Endothelial cell of umbilical vein (primary cell): ENCODE measurements at regions not wholly inside any gene's neighbourhood (a gene's known extent, or its start where the extent isn't known, plus 50 kb on each side); places are given as distances from the start of the nearest gene placed in this dataset.

Source experiments
- BruUV-seq: library from RNA; stranded (reverse); fragments of 400-500 nt; replicated peaks from 2 replicates; lab custom pipeline; 2021; lab: Mats Ljungman, UMichigan
- CTCF ChIA-PET: fragments of 300-600, 350-600 bp; sonication (Branson Sonifier 250); formaldehyde crosslinking; loops from one replicate; lab custom pipeline; 2021; ENCODE audit warnings: antibody characterized with exemption, inconsistent platforms; lab: Charles Lee
- POLR2A ChIA-PET: fragments of 300-600, 350-600 bp; sonication (Branson Sonifier 250); formaldehyde crosslinking; loops from one replicate; lab custom pipeline; 2021; ENCODE audit warnings: antibody characterized with exemption, inconsistent platforms; lab: Charles Lee
- DNase-seq: peaks from one replicate; pipeline ENCODE4 v3.0.0-alpha.2; 2011; ENCODE audit warnings: low read depth, low spot score
- FAIRE-seq: peaks from 2 replicates; lab custom pipeline; 2011; peaks lifted over from hg19 to GRCh38; lab: Jason Lieb, UNC
- H2AFZ ChIP-seq: 2 replicates; pipeline ENCODE4 v1.6.0; 2012; ENCODE audit warnings: low read depth, low read length, control low read depth, inconsistent platforms
- H3K27ac ChIP-seq: 2 replicates; pipeline ENCODE4 v1.5.1; 2011; ENCODE audit warnings: low read depth, mild to moderate bottlenecking, control low read depth, low read length, moderate library complexity; ENCODE audit not compliant: insufficient read depth
- H3K27me3 ChIP-seq, 2 experiments: 2 replicates each; pipeline versions ENCODE4 v1.6.0 to v1.6.1; 2011; ENCODE audit warnings: low read length in 2 of 2, mixed read lengths in 1 of 2; ENCODE audit not compliant: control insufficient read depth in 2 of 2, insufficient read depth in 2 of 2
- H3K36me3 ChIP-seq, 2 experiments: 2 replicates in 1 of 2; 3 replicates in 1 of 2; pipeline ENCODE4 v1.5.1; 2011; ENCODE audit warnings: low read length in 2 of 2, mild to moderate bottlenecking in 1 of 2, moderate library complexity in 1 of 2; ENCODE audit not compliant: control insufficient read depth in 2 of 2, insufficient read depth in 2 of 2; ENCODE audit errors: extremely low read depth in 1 of 2
- H3K4me1 ChIP-seq: 3 replicates; pipeline ENCODE4 v1.5.1; 2011; ENCODE audit warnings: mild to moderate bottlenecking, low read length; ENCODE audit not compliant: control insufficient read depth, insufficient read depth; ENCODE audit errors: extremely low read depth
- H3K4me2 ChIP-seq: 2 replicates; pipeline ENCODE4 v1.6.1; 2011; ENCODE audit warnings: low read length, control low read depth, mixed read lengths; ENCODE audit not compliant: insufficient read depth
- H3K4me3 ChIP-seq, 3 experiments: fragments of 200-600 bp in 1 of 3; sonication (generic), shearing (Covaris generic) in 1 of 3; replicated peaks in 1 of 3; 2 replicates each; pipeline ENCODE4 v1.5.1; 2011 to 2016; ENCODE audit warnings: control low read depth in 3 of 3, low read length in 3 of 3, mild to moderate bottlenecking in 2 of 3, inconsistent platforms in 1 of 3, low read depth in 1 of 3, moderate library complexity in 1 of 3; ENCODE audit not compliant: insufficient read depth in 1 of 3
- H3K79me2 ChIP-seq: 2 replicates; pipeline ENCODE4 v1.6.0; 2012; ENCODE audit warnings: low read length, inconsistent platforms; ENCODE audit not compliant: control insufficient read depth, insufficient read depth
- H3K9ac ChIP-seq: replicated peaks from 2 replicates; pipeline ENCODE3; 2011; ENCODE audit warnings: low read length, control low read depth; ENCODE audit not compliant: insufficient read depth; ENCODE audit errors: extremely low read depth
- H3K9me1 ChIP-seq: replicated peaks from 3 replicates; pipeline ENCODE4 v1.6.0; 2011; ENCODE audit warnings: mild to moderate bottlenecking, low read length; ENCODE audit not compliant: control insufficient read depth, insufficient read depth; ENCODE audit errors: extremely low read depth
- H3K9me3 ChIP-seq: replicated peaks from 2 replicates; pipeline ENCODE4 v1.5.1; 2012; ENCODE audit warnings: low read length, inconsistent platforms; ENCODE audit not compliant: control insufficient read depth, insufficient read depth
- H4K20me1 ChIP-seq: replicated peaks from 2 replicates; pipeline ENCODE3; 2011; ENCODE audit warnings: mild to moderate bottlenecking, low read length; ENCODE audit not compliant: control insufficient read depth, insufficient read depth; ENCODE audit errors: extremely low read depth
- CTCF ChIP-seq, 2 donors: IDR thresholded peaks; 1 replicate in 1 of 2; 2 replicates in 1 of 2; pipeline ENCODE4 v1.5.1; 2011; ENCODE audit warnings: low read length in 2 of 2, mild to moderate bottlenecking in 2 of 2, moderate library complexity in 2 of 2, control low read depth in 1 of 2, inconsistent platforms in 1 of 2, low read depth in 1 of 2; ENCODE audit not compliant: insufficient read depth in 1 of 2; ENCODE audit errors: extremely low read depth in 1 of 2
- EZH2 ChIP-seq: IDR thresholded peaks from 2 replicates; pipeline ENCODE4 v1.6.1; 2012; ENCODE audit warnings: borderline replicate concordance, low read depth, mild to moderate bottlenecking, moderate library complexity, low read length, inconsistent platforms; ENCODE audit not compliant: severe bottlenecking
- FOS ChIP-seq: IDR thresholded peaks from 2 replicates; pipeline ENCODE4 v1.6.1; 2011; ENCODE audit warnings: mild to moderate bottlenecking, low read length, moderate library complexity, borderline replicate concordance; ENCODE audit not compliant: insufficient read depth
- GATA2 ChIP-seq: IDR thresholded peaks from 2 replicates; pipeline ENCODE4 v1.7.0; 2011; ENCODE audit warnings: low read depth, mild to moderate bottlenecking, moderate library complexity, mixed read lengths, low read length; ENCODE audit not compliant: insufficient read length, insufficient read depth
- JUN ChIP-seq: IDR thresholded peaks from 2 replicates; pipeline ENCODE4 v1.6.1; 2011; ENCODE audit warnings: borderline replicate concordance, low read depth; ENCODE audit not compliant: insufficient read length, insufficient read depth
- MAX ChIP-seq: IDR thresholded peaks from 2 replicates; pipeline ENCODE4 v1.6.1; 2011; ENCODE audit not compliant: insufficient read depth, insufficient read length
- MYC ChIP-seq: IDR thresholded peaks from one replicate; pipeline ENCODE4 v1.6.1; 2011; ENCODE audit warnings: mild to moderate bottlenecking, low read depth, low read length
- POLR2A ChIP-seq: IDR thresholded peaks from 2 replicates; pipeline ENCODE4 v1.6.1; 2012; ENCODE audit warnings: low read depth, mild to moderate bottlenecking, control low read depth, low read length
- POLR2AphosphoS5 ChIP-seq: IDR thresholded peaks from 2 replicates; pipeline ENCODE4 v1.6.1; 2012; ENCODE audit warnings: low read depth, mild to moderate bottlenecking, control low read depth, low read length, moderate library complexity; ENCODE audit not compliant: insufficient read depth
- dilution Hi-C: fragments of 300-500 bp; cut with MboI; formaldehyde crosslinking; loops from one replicate; pipeline ENCODE4 v1.15.0; 2019; ENCODE audit warnings: low sequenced_read_pairs; ENCODE audit not compliant: extremely low pct_ligation_motif_present
- intact Hi-C: fragments of 100-400 bp; cut with micrococcal nuclease; formaldehyde crosslinking; loops from one replicate; pipeline ENCODE4 v1.10.0; 2022

- Histone ChIP-seq H3K9ac (no peak overlapping the region), H3K4me2 (no peak overlapping the region), H3K79me2 (no peaks in the 10 kb centered on the region), H3K9me3 (peaks cover 2% of the 10 kb centered on the region), H3K4me1 (peaks cover 2% of the 10 kb centered on the region), H3K4me3 (no peak overlapping the region), H3K27ac (no peak overlapping the region), H3K36me3 (no peaks in the 10 kb centered on the region), H4K20me1 (no peaks in the 10 kb centered on the region), H3K9me1 (no peaks in the 10 kb centered on the region), H2AFZ (no peak overlapping the region), H3K27me3 (no peaks in the 10 kb centered on the region)
- intact Hi-C loops: no loop called here
- TF ChIP-seq POLR2AphosphoS5: no peak
- ChIA-PET POLR2A (interaction anchor here (0.6 kb wide), 1 partner anchor 118 kb away, joined by 3 read pairs; no protein-coding TSS in a partner anchor), CTCF (interaction anchor here (1.0 to 1.6 kb wide), 2 partner anchors 8 to 558 kb away, joined by 3 read pairs; no protein-coding TSS in a partner anchor)
- dilution Hi-C loops: no loop called here
- BruUV-seq: no TSS peak
- DNase-seq (no peak), FAIRE-seq (no peak)
These were observed 95.6 kb upstream of the FGGY start for GRCh38 chr1:59201341-59201740.

GRCh38 chr1:59202455-59202854 is 94.4 kb upstream of the FGGY start:
- no peak overlapping the region for H3K27ac ChIP-seq
- no TSS peak for BruUV-seq

More at GRCh38 chr1:59202455-59202854, 94.4 kb upstream of the FGGY start:
- H3K4me1 ChIP-seq: peaks cover 2% of the 10 kb centered on the region
- ChIA-PET CTCF (interaction anchor here (1.2 kb wide), 1 partner anchor 31 kb away, joined by 3 read pairs; no protein-coding TSS in a partner anchor), POLR2A (no interaction called here)
- dilution Hi-C loops (no loop called here), intact Hi-C loops (no loop called here)
- TF ChIP-seq EZH2 (no peak), GATA2 (no peak), JUN (no peak), POLR2A (no peak), POLR2AphosphoS5 (no peak), MAX (no peak), MYC (no peak), CTCF (IDR thresholded peaks at IDR 0.05; ENCODE audit: extremely low read depth in 1 of 2, insufficient read depth in 1 of 2, low read depth in 1 of 2, low read length in 2 of 2) (no peak), FOS (no peak)
- DNase-seq (no peak), FAIRE-seq (no peak)
- H3K4me2 ChIP-seq: no peak overlapping the region
- no peak overlapping the region for H3K4me3 ChIP-seq
- peaks cover 2% of the 10 kb centered on the region for H3K9me3 ChIP-seq
- no peaks in the 10 kb centered on the region for H3K36me3 ChIP-seq
- H3K79me2 ChIP-seq: no peaks in the 10 kb centered on the region
- H3K27me3 ChIP-seq: no peaks in the 10 kb centered on the region
- no peaks in the 10 kb centered on the region for H4K20me1 ChIP-seq
- H2AFZ ChIP-seq: no peak overlapping the region
- no peak overlapping the region for H3K9ac ChIP-seq
- no peaks in the 10 kb centered on the region for H3K9me1 ChIP-seq
